PC-9 (cell line): ENCODE measurements at regions not wholly inside any gene's neighbourhood (a gene's known extent, or its start where the extent isn't known, plus 50 kb on each side); places are given as distances from the start of the nearest gene placed in this dataset.

Source experiments
- EZH2 ChIP-seq: fragments of 200-600 bp; sonication (generic); IDR thresholded peaks from 2 replicates; pipeline ENCODE4 v1.8.0; 2017; ENCODE audit warnings: antibody characterized with exemption, low read depth
- TF ChIP-seq, protein P1 (sequence below): fragments of 200-600 bp; sonication (generic); conservative IDR thresholded peaks from 2 replicates; pipeline ENCODE4 v1.6.1; 2017; ENCODE audit warnings: mixed run types, antibody characterized with exemption, mild to moderate bottlenecking, moderate library complexity

DNA sequence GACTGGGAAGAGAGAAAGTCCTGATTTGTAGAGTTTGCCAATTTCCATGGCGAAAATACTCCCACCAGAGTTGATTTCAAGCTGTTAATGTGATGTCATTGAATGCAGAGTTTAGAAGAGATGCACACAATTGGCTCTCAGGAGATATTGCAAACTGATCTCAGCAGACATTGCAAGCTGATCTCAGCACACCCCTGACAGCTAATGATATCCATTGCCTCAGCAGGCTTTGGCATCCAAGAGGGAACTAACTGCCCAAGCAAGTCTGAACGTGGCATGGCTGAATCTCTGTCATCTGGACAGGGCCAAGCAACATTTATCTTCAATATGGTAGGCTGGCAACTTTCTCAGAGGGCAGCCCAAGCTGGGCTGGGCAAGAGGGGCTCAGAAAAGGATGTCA lies 78.4 kb upstream of the CYP1B1 start:
- TF ChIP-seq, protein P1, sequence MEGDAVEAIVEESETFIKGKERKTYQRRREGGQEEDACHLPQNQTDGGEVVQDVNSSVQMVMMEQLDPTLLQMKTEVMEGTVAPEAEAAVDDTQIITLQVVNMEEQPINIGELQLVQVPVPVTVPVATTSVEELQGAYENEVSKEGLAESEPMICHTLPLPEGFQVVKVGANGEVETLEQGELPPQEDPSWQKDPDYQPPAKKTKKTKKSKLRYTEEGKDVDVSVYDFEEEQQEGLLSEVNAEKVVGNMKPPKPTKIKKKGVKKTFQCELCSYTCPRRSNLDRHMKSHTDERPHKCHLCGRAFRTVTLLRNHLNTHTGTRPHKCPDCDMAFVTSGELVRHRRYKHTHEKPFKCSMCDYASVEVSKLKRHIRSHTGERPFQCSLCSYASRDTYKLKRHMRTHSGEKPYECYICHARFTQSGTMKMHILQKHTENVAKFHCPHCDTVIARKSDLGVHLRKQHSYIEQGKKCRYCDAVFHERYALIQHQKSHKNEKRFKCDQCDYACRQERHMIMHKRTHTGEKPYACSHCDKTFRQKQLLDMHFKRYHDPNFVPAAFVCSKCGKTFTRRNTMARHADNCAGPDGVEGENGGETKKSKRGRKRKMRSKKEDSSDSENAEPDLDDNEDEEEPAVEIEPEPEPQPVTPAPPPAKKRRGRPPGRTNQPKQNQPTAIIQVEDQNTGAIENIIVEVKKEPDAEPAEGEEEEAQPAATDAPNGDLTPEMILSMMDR, result no peak
- no peak for TF ChIP-seq EZH2
